Lower lobe of right lung (tissue), 2 donors: ENCODE measurements at regions not wholly inside any gene's neighbourhood (a gene's known extent, or its start where the extent isn't known, plus 50 kb on each side); places are given as distances from the start of the nearest gene placed in this dataset.

ENCODE experiments used
- ATAC-seq, 2 donors: fragments of 200-7000 bp; cut with Tn5 transposase; one replicate each; pipeline ENCODE4 v1.9.1; 2020 to 2022; ENCODE audit warnings: mild to moderate bottlenecking in 2 of 2, moderate library complexity in 2 of 2
- DNase-seq: peaks from one replicate; pipeline ENCODE4 v3.0.0-alpha.2; 2020
- H3K27ac ChIP-seq: fragments of 200-600 bp; one replicate; pipeline ENCODE4 v1.8.0; 2022
- H3K27me3 ChIP-seq: fragments of 200-600 bp; one replicate; pipeline ENCODE4 v1.8.0; 2022; ENCODE audit warnings: low read depth
- H3K36me3 ChIP-seq: fragments of 200-600 bp; one replicate; pipeline ENCODE4 v1.8.0; 2022; ENCODE audit warnings: mild to moderate bottlenecking
- H3K4me1 ChIP-seq: fragments of 200-600 bp; one replicate; pipeline ENCODE4 v1.8.0; 2022
- H3K4me3 ChIP-seq: fragments of 200-600 bp; one replicate; pipeline ENCODE4 v1.8.0; 2022; ENCODE audit warnings: mild to moderate bottlenecking
- H3K9me3 ChIP-seq: fragments of 200-600 bp; one replicate; pipeline ENCODE4 v1.8.0; 2022
- CTCF ChIP-seq: fragments of 200-600 bp; IDR thresholded peaks from one replicate; pipeline ENCODE4 v1.8.0; 2022; ENCODE audit warnings: antibody characterized with exemption, mild to moderate bottlenecking
- intact Hi-C: fragments of 100-400 bp; cut with DNase I; formaldehyde crosslinking; loops from one replicate; pipeline ENCODE4 v1.11.0; 2022
- donor health status: DM: no; HTN: yes; CAD: no; lungs with severe emphysema.

- Histone ChIP-seq H3K27ac (no peak overlapping the region), H3K36me3 (no peaks in the 10 kb centered on the region), H3K4me3 (no peak overlapping the region), H3K4me1 (peaks cover 5% of the 10 kb centered on the region), H3K27me3 (no peaks in the 10 kb centered on the region), H3K9me3 (no peaks in the 10 kb centered on the region)
- TF ChIP-seq CTCF = no peak
- intact Hi-C loops = no loop called here
- DNase-seq (no peak), ATAC-seq (no peak)
Measured at GRCh38 chr9:89256225-89256624, 54.8 kb upstream of the CKS2 start.

- H3K27me3 ChIP-seq = no peaks in the 10 kb centered on the region
- H3K4me1 ChIP-seq = peaks cover 5% of the 10 kb centered on the region
- H3K36me3 ChIP-seq = no peaks in the 10 kb centered on the region
- H3K4me3 ChIP-seq = no peak overlapping the region
- DNase-seq = no peak
- no peak overlapping the region for H3K27ac ChIP-seq
- TF ChIP-seq CTCF = no peak
- H3K9me3 ChIP-seq = no peaks in the 10 kb centered on the region
- no peak for ATAC-seq
- intact Hi-C loops = no loop called here
Measured at GRCh38 chr9:89256642-89257041, 54.4 kb upstream of the CKS2 start.

GRCh38 chr9:89260525-89260924, 50.5 kb upstream of the CKS2 start:
- Histone ChIP-seq H3K27me3 (no peaks in the 10 kb centered on the region), H3K36me3 (no peaks in the 10 kb centered on the region), H3K27ac (no peak overlapping the region), H3K4me1 (no peaks in the 10 kb centered on the region), H3K4me3 (no peak overlapping the region), H3K9me3 (no peaks in the 10 kb centered on the region)
- ATAC-seq (no peak), DNase-seq (no peak)
- intact Hi-C loops = no loop called here
- no peak for TF ChIP-seq CTCF
